ENCODE measurements at regions not wholly inside any gene's neighbourhood (a gene's known extent, or its start where the extent isn't known, plus 50 kb on each side); places are given as distances from the start of the nearest gene placed in this dataset. TPM values are rescaled to one million over a fixed set of nuclear protein-coding genes. Genes with fewer than 3 reads are reported as not detected.
"Not testable (repeated sequence)": the region's sequence is repeated elsewhere in the genome, so short reads cannot be mapped to it uniquely, and the experiment has no call there.

DNA sequence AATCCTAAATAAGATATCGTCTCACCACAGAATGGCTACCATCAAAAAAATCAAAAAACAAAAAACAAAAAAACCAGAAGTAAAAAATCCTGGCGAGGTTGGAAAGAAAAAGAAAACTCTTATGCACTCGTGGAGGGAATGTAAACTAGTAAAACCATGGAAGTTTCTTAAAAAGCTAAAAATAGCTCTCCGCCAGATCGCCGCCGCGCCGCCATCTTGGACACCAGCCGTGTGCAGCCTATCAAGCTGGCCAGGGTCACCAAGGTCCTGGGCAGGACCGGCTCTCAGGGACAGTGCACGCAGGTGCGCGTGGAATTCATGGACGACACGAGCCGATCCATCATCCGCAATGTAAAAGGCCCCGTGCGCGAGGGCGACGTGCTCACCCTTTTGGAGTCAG, 71.7 kb downstream of the TBC1D28 start:
- H3K27me3 ChIP-seq (replicated peaks in 1 of 4; ENCODE audit: control extremely low read depth in 1 of 4, control insufficient read depth in 3 of 4, insufficient read depth in 4 of 4, low read length in 3 of 4); DNase-seq; H3K79me2 ChIP-seq (ENCODE audit: control insufficient read depth, insufficient read depth, low read length); H3K27me3 Mint-ChIP-seq; H4K20me1 ChIP-seq (ENCODE audit: control insufficient read depth, insufficient read depth, low read length, poor library complexity, severe bottlenecking); H3K4me2 ChIP-seq (replicated peaks; ENCODE audit: low read depth, low read length, poor library complexity, severe bottlenecking); H2AFZ ChIP-seq (ENCODE audit: insufficient read depth, low read depth, low read length, poor library complexity, severe bottlenecking); H3K36me3 ChIP-seq (replicated peaks in 1 of 2; ENCODE audit: control extremely low read depth in 1 of 2, control insufficient read depth in 1 of 2, extremely low read depth in 1 of 2, insufficient read depth in 2 of 2, low read length in 1 of 2); H3K4me1 Mint-ChIP-seq; POLR2A ChIA-PET; H3K4me1 ChIP-seq (ENCODE audit: control insufficient read depth in 2 of 2, insufficient read depth in 2 of 2, low read length in 2 of 2); intact Hi-C loops (cut with micrococcal nuclease); H3K4me3 Mint-ChIP-seq; CTCF ChIA-PET; H3K9ac ChIP-seq (ENCODE audit: low read length); H3K9me3 ChIP-seq (ENCODE audit: control extremely low read depth in 1 of 3, control insufficient read depth in 2 of 3, insufficient read depth in 1 of 3, low read length in 2 of 3); ATAC-seq (ENCODE audit: low read depth); H3K27ac ChIP-seq (ENCODE audit: low read length in 2 of 2); H3K9me3 Mint-ChIP-seq (ENCODE audit: insufficient read depth); H3K4me3 ChIP-seq (ENCODE audit: control extremely low read depth in 1 of 5, extremely low read depth in 1 of 5, insufficient read depth in 1 of 5, low read depth in 2 of 5, low read length in 4 of 5); H3K27ac Mint-ChIP-seq: not testable (repeated sequence)
- 100% methylated on average over 6 of the region's 23 CpGs for WGBS (ENCODE audit: insufficient coverage)

DNA sequence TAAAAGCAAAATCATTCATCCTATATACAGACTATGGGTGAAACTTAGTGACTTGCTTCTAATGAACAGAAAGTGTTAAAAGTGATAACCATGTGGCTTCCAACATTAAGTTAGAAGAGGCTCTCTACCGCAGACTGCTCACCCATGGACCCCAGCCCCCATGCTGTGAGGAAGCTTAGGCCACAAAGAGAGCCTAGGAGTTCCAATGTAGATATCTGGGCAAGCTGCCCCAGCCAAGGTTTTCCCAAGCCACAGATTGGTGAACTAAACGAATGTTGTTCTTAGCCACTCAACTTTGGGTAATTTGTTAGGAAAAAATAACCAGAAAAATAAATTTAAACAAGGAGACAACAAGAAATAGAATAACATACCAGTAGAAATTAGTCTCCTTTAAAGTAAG, 70.1 kb downstream of the TBC1D28 start:
- H3K4me1 Mint-ChIP-seq; H3K36me3 ChIP-seq (replicated peaks in 1 of 2; ENCODE audit: control extremely low read depth in 1 of 2, control insufficient read depth in 1 of 2, extremely low read depth in 1 of 2, insufficient read depth in 2 of 2, low read length in 1 of 2); DNase-seq; H3K79me2 ChIP-seq (ENCODE audit: control insufficient read depth, insufficient read depth, low read length); H3K9me3 ChIP-seq (ENCODE audit: control extremely low read depth in 1 of 3, control insufficient read depth in 2 of 3, insufficient read depth in 1 of 3, low read length in 2 of 3); H3K9me3 Mint-ChIP-seq (ENCODE audit: insufficient read depth); H3K4me3 Mint-ChIP-seq; H3K4me3 ChIP-seq (ENCODE audit: control extremely low read depth in 1 of 5, extremely low read depth in 1 of 5, insufficient read depth in 1 of 5, low read depth in 2 of 5, low read length in 4 of 5); H3K27ac ChIP-seq (ENCODE audit: low read length in 2 of 2); ATAC-seq (ENCODE audit: low read depth); H3K27me3 Mint-ChIP-seq; CTCF ChIA-PET; H3K9ac ChIP-seq (ENCODE audit: low read length); H4K20me1 ChIP-seq (ENCODE audit: control insufficient read depth, insufficient read depth, low read length, poor library complexity, severe bottlenecking); H2AFZ ChIP-seq (ENCODE audit: insufficient read depth, low read depth, low read length, poor library complexity, severe bottlenecking); H3K4me2 ChIP-seq (replicated peaks; ENCODE audit: low read depth, low read length, poor library complexity, severe bottlenecking); H3K27me3 ChIP-seq (replicated peaks in 1 of 4; ENCODE audit: control extremely low read depth in 1 of 4, control insufficient read depth in 3 of 4, insufficient read depth in 4 of 4, low read length in 3 of 4); POLR2A ChIA-PET; H3K4me1 ChIP-seq (ENCODE audit: control insufficient read depth in 2 of 2, insufficient read depth in 2 of 2, low read length in 2 of 2); H3K27ac Mint-ChIP-seq; intact Hi-C loops (cut with micrococcal nuclease): not testable (repeated sequence)
- 100% methylated on average over 1 of the region's 2 CpGs for WGBS (ENCODE audit: insufficient coverage)

Small RNA genes lying in the stretch of these regions (small RNA-seq; reads per million reads assigned to genes)
- gene AC107983.1 (ENCODE audit: insufficient read length, low read depth, low replicate concordance): not detected
